ENCODE measurements at regions not wholly inside any gene's neighbourhood (a gene's known extent, or its start where the extent isn't known, plus 50 kb on each side); places are given as distances from the start of the nearest gene placed in this dataset.
A peak's percentile ranks its signal among the peaks of the same experiment; 100 is the strongest.

DNA sequence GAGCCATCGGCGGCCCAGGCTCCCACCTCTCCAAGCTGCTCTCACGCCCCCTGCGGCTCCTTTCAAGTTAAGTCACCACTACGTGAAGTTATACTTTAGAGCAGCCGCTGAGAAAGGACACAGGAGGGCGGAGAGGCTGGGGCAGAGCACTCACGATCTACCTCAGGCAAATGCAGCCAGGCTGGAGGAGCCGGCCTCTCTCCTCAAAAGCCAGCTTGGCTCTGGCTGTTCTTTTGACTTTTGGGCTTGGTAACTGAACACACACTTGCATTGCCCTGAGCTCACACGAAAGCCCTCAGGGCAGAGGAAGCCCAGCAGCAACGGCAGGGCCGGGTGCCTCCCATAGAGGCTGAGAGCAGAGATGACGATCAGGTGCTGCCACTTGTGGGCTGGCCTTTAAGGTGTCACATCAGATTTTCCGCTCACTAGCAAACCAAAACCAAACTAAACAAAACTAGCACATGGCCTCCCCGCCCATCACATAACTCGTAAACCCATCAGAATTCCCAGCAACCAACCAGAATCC is 75.2 kb downstream of the PITPNM2 start (continued):
- TF ChIP-seq ZBTB38 (CRISPR knock-in tag; IDR thresholded peaks at IDR 0.05) (no peak), CBX1 (IDR thresholded peaks at IDR 0.05; ENCODE audit: low read depth) (no peak), ZNF383 (CRISPR knock-in tag; IDR thresholded peaks at IDR 0.05; ENCODE audit: borderline replicate concordance) (no peak), SAP130 (CRISPR knock-in tag; IDR thresholded peaks at IDR 0.05; ENCODE audit: low read depth) (peak; percentile 21; the same call in 1 of the 2 replicates), NR2C2 (CRISPR knock-in tag; IDR thresholded peaks at IDR 0.05; ENCODE audit: borderline replicate concordance) (no peak), WIZ (CRISPR knock-in tag; IDR thresholded peaks at IDR 0.05) (no peak), ZNF441 (CRISPR knock-in tag; IDR thresholded peaks at IDR 0.05; ENCODE audit: borderline replicate concordance) (no peak), XBP1 (CRISPR knock-in tag; IDR thresholded peaks at IDR 0.05) (no peak), KMT2A (CRISPR knock-in tag; IDR thresholded peaks at IDR 0.05) (no peak), SOX13 (IDR thresholded peaks at IDR 0.05) (no peak), SOX13 (CRISPR knock-in tag; conservative IDR thresholded peaks at IDR 0.05 in 1 of 2, IDR thresholded peaks at IDR 0.05 in 1 of 2) (no peak), TBX2 (CRISPR knock-in tag; IDR thresholded peaks at IDR 0.05; ENCODE audit: borderline replicate concordance) (no peak), DNMT3B (CRISPR knock-in tag; conservative IDR thresholded peaks at IDR 0.05) (no peak), ZNF33B (CRISPR knock-in tag; IDR thresholded peaks at IDR 0.05) (no peak), NFYC (CRISPR knock-in tag; IDR thresholded peaks at IDR 0.05) (no peak), ZBTB42 (CRISPR knock-in tag; IDR thresholded peaks at IDR 0.05) (no peak), BCL6 (CRISPR knock-in tag; IDR thresholded peaks at IDR 0.05) (0 out of 2 replicates have a peak, but pooled peaks have one; percentile 32)
- TF ChIP-seq, protein P1, sequence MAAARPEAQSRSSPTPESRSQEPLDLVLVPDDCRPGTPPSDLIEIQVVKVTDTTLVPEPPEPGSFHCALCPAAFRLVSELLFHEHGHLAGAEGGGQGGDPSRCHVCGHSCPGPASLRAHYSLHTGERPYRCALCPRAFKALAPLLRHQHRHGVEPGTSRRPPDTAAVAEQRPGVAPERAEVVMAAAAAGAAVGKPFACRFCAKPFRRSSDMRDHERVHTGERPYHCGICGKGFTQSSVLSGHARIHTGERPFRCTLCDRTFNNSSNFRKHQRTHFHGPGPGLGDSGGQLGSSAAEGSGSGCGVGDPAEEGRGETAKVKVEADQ (CRISPR knock-in tag; IDR thresholded peaks at IDR 0.05; ENCODE audit: borderline replicate concordance), result no peak
- TF ChIP-seq, protein P2, sequence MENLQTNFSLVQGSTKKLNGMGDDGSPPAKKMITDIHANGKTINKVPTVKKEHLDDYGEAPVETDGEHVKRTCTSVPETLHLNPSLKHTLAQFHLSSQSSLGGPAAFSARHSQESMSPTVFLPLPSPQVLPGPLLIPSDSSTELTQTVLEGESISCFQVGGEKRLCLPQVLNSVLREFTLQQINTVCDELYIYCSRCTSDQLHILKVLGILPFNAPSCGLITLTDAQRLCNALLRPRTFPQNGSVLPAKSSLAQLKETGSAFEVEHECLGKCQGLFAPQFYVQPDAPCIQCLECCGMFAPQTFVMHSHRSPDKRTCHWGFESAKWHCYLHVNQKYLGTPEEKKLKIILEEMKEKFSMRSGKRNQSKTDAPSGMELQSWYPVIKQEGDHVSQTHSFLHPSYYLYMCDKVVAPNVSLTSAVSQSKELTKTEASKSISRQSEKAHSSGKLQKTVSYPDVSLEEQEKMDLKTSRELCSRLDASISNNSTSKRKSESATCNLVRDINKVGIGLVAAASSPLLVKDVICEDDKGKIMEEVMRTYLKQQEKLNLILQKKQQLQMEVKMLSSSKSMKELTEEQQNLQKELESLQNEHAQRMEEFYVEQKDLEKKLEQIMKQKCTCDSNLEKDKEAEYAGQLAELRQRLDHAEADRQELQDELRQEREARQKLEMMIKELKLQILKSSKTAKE (CRISPR knock-in tag; IDR thresholded peaks at IDR 0.05; ENCODE audit: borderline replicate concordance), result no peak
- TF ChIP-seq, protein P3, sequence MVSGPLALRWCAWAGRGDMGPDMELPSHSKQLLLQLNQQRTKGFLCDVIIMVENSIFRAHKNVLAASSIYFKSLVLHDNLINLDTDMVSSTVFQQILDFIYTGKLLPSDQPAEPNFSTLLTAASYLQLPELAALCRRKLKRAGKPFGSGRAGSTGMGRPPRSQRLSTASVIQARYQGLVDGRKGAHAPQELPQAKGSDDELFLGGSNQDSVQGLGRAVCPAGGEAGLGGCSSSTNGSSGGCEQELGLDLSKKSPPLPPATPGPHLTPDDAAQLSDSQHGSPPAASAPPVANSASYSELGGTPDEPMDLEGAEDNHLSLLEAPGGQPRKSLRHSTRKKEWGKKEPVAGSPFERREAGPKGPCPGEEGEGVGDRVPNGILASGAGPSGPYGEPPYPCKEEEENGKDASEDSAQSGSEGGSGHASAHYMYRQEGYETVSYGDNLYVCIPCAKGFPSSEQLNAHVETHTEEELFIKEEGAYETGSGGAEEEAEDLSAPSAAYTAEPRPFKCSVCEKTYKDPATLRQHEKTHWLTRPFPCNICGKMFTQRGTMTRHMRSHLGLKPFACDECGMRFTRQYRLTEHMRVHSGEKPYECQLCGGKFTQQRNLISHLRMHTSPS (CRISPR knock-in tag; IDR thresholded peaks at IDR 0.05; ENCODE audit: low read depth), result no peak

Measured in HepG2 (cell line).